ENCODE measurements at regions not wholly inside any gene's neighbourhood (a gene's known extent, or its start where the extent isn't known, plus 50 kb on each side); places are given as distances from the start of the nearest gene placed in this dataset.

DNA sequence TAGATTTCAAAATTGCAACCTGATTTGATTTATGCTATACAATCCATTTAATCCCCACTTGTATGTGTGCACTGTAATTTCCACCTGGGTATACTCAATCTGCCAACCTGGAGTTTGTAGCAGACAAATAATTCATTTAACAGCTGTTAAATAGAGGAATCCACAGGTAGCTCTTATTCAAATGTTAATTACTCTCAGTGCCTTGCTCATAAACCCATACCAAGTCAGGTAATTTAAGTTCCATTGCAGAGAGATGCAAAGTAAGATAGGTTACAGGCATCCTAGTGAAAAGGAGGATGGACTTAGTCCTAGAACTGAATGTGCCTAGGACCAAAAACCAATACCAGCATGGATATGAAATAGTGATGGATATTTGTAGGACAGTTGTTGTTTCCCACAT lies 674.2 kb downstream of the TBL1XR1 start:
- no peak for DNase-seq

DNA sequence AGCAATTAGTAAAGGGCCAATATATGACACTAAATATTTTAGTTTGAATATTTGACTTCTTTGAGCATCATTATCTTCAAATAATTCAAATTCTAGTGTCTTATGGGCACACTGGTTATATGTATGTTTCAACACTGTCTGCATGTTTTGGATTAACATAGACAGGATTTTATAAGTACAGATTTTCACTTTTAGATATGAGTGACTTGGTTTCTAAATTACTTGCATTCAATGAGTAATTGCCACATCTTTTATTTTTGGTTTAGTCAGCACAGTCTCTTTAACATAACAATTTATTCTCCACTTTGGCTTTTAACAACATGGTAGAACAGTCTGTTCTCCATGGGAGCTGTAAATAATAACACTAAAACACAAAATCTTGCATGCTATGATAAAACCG lies 674.8 kb downstream of the TBL1XR1 start:
- no peak for DNase-seq

DNA sequence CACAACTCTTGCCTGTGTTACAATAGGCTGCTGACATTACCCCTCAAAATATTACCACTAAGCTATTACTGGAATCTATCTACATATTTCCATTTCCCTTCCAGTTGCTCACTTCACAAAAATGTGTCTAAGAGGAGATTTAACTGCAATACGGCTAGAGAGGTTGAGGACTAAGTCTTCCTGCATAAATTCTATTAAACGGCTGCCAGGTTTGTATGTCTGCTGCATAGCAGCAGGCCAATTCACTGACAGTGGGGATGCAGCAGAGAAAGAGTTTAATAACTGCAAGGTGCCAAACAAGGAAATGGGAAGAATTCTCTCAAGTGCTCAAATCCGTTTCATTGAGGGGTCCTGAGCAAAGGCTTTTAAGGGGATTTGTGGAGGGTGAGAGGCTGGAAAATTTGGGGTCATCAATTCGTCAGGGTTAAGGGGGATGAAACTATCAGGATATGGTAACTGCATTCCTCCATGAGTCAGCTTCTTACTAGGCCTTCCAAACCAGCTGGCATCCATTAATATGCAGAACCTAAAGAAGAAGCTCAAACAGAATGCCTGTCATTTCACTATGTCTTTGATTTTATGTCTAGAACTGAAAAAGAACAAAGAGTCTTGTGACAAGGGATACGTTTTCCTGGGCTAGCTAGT lies 675.6 kb downstream of the TBL1XR1 start:
- no peak for DNase-seq

DNA sequence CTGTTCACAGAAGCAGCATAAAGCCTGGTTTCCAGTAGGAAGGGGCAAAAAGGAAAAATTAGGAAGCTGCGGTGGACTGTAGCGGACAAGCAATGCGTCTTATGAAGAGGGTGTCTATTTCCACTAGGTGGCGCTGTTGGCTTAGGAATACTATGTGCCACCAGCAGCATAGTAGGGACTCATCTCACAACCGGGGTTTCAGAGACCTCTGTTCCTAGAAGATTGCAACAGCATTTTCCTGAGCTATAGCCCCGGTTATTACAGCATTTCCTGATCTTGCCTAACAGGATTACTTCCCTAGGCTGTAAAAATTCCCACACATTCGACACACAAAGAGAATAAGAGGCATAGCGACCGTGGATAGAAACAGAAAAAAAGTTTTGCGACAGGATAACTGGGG lies 683.0 kb downstream of the TBL1XR1 start:
- DNase-seq = peak; percentile 62

DNA sequence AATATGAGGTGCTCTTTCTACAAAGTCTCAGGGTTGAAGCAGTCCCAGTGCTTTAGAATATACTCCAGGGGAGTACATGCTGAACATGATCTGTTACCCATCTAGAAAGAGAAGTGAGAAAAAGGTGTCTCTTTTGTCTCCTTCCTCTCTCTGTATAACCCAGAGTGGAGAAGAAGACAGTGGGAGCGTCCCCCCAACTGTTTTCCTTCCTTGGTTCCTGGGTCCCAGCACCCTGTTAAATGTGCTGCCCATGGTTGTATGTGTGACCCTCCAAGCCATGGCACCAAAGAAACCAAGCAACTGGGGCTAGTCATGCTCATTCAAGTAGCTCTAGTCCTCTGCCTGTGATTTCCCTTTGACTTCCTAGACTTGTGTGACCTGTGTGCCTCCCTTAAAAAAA lies 683.7 kb downstream of the TBL1XR1 start:
- no peak for DNase-seq

DNA sequence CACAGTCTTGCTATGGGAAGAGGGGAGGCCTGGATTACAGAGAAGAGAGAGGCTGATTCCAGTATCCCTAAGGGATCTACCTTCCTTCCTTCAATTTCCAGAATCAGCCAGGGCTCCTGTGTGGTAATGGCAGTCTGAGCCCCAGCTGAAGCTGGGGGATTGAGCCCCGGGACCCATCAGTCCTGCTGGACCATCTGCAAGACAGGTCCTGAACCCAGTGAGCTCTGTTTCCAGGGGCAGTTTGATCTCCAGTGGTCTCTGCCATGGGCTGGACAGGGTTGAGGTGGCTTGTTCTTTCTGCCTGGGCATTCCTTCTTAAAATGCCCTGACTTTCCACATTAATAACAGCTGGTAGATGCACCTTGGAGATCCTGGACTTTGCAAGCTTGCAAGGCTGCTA lies 685.2 kb downstream of the TBL1XR1 start:
- DNase-seq = no peak

DNA sequence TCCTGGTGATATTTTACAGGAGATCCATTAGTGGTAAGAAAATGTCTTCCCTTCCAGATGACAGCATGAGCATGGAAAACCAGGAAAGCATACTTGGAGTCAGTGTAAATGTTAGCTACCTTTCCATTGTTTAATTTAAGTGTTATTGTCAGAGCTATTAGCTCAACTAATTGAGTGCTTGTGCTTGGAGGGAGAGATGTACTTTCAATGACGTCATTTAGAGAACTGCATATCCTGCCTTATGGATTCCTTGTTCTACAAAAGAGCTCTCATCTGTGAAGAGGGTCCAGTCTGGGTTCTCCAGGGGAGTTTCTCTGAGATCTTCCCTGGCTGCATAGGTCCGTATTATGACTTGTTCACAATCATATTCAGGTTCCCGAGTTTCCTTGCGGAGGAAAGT lies 687.2 kb downstream of the TBL1XR1 start:
- DNase-seq = no peak

DNA sequence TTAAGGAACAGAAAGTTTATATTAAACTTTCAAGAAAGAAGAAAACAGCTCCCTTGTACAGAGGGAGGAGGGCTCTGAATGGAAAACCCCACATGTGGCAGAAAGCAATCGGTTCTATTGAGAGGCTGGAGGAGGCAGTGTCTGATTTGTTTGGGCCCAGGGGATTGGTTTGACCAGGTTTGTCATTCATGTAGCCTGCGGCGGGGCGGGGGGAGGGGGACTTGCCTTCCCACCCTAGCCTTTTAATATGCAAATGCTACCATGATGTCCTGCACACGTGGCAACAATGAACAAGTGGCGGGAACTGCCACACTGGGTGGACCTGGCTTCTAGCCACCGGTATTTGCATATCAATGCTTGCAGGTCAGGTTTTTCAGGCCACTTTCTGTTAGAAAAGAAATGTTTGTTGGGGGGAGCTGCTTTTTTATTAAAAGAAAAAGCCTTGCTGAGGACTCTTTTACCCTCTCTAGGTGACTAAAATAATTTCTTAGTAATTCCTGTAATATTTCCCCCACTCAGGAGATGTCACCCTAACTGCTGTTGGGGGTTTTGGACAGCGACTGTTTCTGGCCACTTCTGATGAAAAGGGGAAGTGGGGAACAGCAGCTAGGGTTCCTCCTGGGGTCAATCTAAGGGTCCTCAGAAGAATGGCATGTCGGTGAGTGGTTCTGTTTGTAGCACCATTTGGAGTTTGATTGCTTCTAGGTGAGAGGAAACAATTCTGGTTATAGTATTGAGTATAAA lies 691.2 kb downstream of the TBL1XR1 start:
- peak; percentile 98 for DNase-seq

DNA sequence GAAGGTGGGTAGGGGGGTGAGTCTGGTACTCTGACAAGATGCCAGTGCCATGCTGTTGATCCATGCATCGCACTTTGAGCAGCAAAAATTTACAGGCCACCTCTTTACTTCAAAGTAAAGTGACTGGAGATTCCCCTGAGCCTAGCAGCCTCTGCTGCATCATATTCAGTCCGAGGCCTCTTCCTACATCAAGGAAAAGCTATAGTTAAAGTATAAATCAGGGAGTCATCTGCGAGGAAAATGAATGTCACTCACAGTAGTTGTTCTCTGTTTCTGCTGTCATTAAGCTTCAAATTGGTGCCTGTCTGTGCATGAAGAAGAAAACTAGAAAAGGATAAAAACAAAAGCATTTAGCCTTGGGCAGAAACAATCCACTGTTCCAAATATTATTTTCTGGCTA lies 706.2 kb downstream of the TBL1XR1 start:
- no peak for DNase-seq

DNA sequence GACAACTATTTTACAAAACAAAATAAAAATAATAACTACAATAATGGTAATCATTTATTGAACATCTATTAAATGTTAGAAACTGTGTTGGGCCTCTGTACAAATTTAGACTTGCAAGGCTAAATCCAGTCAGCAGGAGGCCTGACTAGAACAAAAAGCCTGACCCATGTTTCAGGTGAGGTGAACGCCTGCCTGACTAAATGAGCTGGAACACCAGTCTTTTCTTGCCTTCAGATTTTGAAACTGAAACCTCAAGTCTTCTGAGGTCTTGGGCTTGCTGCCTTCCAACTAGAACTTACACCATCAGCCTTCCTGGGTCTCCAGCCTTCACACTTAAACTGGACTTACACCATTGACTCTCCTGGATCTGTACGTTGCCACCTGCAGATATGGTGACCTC lies 706.9 kb downstream of the TBL1XR1 start:
- no peak for DNase-seq

DNA sequence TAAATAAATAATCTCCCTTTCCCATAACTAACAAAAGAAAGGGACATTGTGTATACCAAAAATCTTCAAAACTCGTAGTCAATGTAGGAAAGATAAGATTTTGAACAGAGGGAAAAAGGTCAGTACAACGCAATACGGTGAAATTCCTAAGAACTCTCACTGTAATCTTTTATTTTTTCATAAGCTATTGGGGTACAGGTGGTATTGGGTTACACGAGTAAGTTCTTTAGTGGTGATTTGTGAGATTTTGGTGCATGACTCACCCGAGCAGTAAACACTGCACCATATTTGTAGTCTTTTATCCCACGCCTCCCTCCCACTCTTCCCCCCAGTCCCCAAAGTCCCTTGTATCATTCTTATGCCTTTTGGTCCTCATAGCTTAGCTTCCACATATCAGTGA lies 718.0 kb downstream of the TBL1XR1 start:
- DNase-seq = no peak

DNA sequence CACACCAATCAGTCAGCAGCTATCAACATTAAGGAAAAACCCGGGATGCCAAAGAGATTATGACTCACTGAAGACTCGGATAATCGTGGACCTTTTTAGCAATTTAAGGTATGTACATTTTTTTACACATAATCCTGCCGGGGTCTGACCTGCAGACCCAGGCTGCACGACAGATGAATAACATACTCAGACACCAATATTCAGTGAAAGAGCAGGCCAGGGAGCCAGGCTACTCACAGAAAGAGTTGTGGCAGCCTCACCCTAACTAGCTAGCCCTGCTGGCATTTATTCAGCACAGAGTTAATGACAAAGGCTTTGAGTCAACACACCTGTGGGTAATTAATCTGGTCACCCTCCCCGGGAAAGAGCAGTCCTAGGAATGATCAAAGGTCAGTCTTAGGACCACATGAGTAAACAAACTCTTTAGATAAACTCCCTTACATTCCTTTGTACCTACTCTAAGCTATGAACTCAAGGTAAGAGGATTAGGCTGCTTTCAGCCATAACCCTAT lies 727.5 kb downstream of the TBL1XR1 start:
- DNase-seq = no peak

DNA sequence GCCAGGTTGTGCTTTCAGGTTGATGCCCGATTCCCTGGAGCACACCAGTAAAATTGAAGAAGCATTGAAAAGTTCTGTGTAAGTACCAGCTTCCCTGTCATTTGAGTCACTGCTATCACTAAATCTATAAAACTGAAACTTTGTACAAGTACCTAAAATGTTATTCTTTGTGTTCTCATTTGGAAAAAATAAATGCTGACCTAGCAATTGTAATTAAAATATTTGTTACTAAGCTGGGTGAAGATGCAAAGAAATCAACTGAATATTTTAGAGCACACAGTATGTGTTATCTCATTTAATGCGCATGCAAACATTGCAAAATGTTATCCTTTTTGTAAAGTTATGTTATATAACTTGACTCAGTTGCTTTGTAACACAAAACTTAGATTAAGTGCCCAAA lies 733.7 kb downstream of the TBL1XR1 start:
- DNase-seq = no peak

DNA sequence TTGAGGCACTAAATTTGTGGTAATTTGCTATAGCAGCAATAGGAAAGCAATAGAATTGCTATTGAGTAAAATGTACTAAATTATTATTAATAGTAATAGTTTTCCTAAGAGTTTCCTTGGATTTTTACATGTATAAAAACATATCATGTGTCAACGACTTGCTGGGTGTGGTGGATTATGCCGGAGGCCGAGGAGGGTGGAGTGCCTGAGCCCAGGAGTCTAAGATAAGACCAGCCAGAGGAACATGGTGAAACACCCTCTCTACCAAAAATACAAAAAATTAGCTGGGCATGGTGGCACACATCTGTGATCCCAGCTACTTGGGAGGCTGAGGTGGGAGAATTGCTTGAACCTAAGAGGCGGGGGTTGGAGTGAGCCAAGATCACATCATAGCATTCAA lies 749.9 kb downstream of the TBL1XR1 start:
- DNase-seq = no peak

DNA sequence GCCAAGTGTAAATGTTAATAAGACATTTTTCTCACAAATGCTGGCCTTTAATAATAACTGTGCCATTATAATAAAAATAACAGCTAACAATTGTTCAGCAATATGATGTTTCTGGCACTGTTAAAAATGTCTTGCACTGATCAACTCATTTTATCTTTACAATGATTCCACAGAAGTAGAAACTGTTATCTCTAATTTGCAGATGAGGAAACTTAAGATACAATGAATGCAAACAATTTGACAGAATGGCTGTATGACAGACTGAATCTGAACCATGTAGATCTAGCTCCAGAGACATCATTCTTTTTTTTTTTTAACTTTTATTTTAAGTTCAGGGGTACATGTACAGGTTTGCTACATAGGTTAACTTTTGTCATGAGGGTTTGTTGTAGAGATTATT lies 755.0 kb downstream of the TBL1XR1 start:
- no peak for DNase-seq

DNA sequence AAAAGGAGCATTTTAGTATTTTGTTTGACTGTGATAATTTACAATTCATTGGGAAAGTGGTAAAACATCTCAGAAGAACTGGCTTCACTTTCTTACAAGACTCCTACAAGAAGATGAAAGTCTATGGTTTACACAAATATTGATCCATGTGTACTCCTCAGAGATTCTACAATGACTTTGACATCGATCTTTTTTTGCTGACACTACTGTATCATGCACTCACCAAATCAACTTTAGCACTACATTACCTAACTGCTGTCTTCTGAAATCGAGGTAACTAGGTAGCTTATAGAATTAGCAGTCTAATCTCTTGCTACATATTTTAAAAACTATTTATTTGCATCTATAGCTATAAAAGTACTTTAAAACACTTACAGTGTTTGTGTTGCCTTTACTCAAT lies 757.6 kb downstream of the TBL1XR1 start:
- no peak for DNase-seq

DNA sequence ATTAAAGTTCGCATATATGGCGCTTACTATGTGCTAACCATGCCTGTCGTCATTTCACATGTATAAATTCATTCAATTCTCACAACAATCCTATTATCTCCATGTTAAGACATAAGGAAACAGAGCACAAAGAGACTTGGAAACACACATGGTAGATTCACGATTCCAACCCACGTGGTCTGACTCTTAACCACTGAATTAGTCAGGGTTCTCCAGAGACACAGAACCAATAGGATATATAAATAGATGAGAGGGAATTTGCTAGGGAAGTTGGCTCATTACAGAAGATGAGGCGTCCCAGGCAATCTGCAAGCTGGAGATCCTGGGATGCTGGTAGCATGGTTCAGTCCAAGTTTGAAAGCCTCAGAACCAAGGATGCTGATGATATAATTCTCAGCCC lies 765.3 kb downstream of the TBL1XR1 start:
- no peak for DNase-seq

DNA sequence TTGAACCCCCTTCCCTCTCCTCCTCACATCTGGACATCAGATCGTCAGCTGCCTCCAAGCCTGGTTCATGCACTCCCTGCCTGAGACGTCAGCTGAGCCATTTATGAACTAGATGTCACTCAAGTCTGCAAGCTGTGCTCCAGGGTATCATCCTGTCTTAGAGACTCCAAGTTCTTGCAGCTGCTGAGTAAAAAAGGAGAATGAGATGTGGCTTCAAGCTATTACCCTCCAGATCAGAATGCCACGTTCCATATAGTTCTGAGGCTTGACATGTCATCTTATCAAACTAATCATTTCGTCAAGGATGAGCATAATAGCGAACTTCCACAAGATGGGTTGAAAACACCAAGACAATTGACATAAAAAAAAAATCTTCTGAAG lies 766.3 kb downstream of the TBL1XR1 start:
- no peak for DNase-seq

DNA sequence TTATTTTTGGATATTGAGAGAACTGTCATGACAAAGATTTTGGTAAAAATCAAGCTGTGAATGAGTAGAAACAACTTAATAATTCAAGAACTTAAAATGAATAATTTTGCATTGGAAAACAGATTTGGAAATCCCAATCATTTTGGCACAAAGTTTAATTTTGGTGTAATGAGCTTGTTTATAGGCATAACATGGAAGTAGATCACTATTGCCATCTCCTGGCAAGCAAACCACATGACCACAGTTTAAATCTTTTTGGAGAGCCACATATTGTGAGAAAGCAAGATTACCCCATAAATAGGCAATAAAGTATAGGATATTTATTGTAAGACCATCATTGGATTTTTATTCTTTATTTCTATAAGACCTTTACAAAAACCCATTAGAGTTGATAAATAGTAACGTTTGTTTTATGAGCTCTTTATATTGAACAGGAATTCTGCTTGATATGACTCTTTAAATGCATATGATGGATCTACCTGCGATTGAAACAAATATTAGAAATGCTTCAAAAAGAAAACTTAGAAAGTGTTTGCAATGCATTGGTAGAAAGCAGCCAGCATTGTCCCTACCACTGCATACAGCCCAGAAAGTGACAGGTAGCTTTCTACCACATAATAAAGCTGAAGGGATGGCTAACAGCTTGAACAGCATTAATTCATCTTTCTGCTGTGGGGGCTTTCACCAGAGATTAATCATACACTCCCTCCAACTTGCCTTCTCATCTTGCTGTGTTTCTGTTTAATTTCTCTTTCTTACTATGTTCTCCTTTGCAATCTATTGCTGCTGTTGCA lies 766.8 kb downstream of the TBL1XR1 start:
- peak; percentile 20 for DNase-seq

DNA sequence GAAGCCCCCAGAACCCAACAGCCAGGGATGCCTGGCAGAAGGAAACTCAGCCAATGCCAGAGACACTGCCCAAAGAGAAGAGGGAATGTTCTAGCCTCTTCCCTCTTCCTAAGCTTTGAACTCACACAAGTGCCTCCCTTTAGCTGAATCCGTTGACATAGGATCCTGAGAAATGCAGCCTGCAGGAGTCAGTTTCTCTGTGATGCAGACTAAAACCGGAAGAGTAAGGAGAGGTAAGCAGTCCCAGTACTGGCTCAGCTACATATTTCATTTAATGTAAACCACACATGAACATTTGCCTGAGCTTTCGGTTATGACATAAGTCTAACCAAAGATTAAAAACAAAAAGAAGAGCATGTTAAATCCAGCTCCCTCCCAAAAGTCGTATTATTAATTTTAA lies 768.7 kb downstream of the TBL1XR1 start:
- DNase-seq = no peak

DNA sequence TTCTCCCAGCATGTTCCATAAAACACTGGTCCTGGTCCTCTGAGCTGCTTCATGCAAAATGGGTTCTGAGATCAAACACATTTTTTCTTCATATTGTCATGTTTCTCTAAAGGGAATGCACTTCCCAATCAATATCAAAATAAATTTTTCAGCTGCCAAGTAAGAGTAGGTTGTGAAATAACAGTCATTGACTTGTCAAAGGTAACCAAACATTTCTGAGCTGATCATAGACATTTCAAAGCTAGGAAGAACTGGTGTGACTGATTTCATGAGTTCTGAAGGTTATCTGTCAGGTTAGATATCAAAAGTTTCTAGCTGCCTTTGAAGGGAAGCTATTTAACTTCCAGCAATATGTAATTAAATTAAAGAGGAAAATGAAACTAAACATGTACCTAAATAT lies 770.9 kb downstream of the TBL1XR1 start:
- no peak for DNase-seq

DNA sequence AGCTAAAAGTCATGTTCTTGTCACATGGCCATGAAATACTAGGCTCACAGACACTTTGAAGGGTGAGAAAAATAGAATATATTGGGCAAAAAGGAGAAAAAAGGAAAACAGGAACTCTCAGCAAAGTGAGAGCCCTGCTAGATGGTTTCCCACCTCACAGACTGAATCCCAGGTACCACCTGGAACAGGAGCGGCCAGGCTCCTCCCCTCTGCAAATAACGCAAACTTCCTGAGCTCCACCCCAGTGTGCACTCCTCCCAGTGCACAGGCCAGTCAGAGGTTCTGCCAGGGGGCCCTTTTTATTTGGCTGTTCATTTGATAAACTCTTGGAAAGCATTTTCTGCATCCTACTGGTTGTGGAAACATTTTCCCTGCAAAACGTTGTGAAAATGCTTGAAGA lies 780.4 kb downstream of the TBL1XR1 start:
- DNase-seq = no peak

DNA sequence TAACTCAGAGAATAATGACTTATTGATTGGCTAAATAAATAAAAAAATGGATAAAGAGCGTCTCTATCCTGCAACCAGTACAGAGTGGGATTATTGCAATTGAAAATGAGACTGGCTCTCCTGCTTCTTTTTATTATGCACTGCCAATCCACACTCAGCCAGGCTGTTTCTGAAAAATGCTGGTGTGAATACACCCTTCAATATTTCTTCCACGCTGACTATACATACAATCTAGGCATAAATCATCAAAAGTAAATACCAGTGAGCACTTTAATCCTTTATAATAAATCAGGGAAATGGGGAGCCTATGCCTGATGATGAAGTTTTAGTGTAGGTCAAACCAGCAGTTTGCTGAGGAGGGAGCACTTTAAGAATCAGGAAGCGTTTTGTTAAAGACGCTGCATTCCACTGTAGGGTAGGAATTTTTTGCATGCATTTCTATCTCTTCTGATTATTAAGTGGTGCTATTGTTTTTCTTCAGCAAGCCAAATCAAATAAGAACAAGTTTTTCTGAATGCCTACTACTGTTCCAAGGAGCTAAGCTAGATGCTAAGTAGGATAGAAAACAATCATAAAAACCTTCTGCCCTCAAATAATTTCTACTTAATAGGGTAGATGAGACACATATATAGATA lies 781.5 kb downstream of the TBL1XR1 start:
- no peak for DNase-seq

DNA sequence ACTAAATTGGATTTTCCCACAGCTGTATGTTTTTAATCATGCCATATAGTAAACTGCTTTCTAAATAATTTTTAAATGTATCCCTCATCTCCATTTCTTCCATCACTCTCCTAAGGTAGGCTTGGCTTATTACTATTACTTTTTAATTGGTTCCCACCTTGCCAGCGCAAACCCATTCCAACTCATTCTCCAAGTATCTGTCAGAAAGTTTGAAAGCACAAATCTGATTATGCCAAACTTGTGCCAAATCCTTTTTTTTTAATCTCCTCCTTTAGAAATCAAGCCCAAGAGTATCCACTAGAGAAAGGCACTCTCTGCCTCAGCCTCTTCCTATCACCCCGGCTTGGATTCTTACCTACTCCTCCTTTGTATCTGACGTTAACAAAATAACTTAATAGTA lies 784.5 kb downstream of the TBL1XR1 start:
- no peak for DNase-seq

Measured in NCI-H1048 (cell line).